ENCODE measurements at regions not wholly inside any gene's neighbourhood (a gene's known extent, or its start where the extent isn't known, plus 50 kb on each side); places are given as distances from the start of the nearest gene placed in this dataset.

DNA sequence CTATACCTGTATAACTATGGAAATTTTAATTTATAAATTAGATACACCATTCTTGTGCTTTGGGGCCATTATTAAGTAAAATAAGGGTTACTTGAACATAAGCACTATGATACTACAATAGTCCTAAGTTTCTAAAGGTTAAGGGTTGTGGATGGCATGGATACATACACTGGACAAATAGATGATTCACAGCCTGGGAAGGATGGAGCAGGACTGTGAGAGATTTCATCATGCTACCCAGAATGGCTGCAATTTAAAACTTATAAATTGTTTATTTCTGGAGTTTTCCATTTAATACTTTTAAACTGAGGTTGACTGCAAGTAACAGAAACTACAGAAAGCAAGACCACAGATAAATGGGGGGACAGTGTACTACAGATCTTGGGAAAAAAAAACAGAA, 295.8 kb upstream of the ZNF804A start:
- Histone ChIP-seq H3K79me2 (ENCODE audit: control insufficient read depth, insufficient read depth, low read length) (no peaks in the 10 kb centered on the region), H4K20me1 (replicated peaks; ENCODE audit: control insufficient read depth, extremely low read depth, insufficient read depth, low read length) (no peaks in the 10 kb centered on the region), H3K9ac (replicated peaks; ENCODE audit: extremely low read depth, insufficient read depth, low read length) (no peak overlapping the region), H3K9me3 (replicated peaks; ENCODE audit: control insufficient read depth, insufficient read depth, low read length) (no peaks in the 10 kb centered on the region), H3K27ac (ENCODE audit: insufficient read depth, low read depth, low read length) (no peak overlapping the region), H3K4me2 (ENCODE audit: insufficient read depth, low read length) (no peak overlapping the region), H2AFZ (ENCODE audit: low read depth, low read length) (no peak overlapping the region), H3K4me3 (replicated peaks in 1 of 3; ENCODE audit: insufficient read depth in 1 of 3, low read depth in 1 of 3, low read length in 3 of 3) (no peak overlapping the region), H3K4me1 (ENCODE audit: control insufficient read depth, extremely low read depth, insufficient read depth, low read length) (no peaks in the 10 kb centered on the region), H3K27me3 (ENCODE audit: control insufficient read depth in 2 of 2, insufficient read depth in 2 of 2, low read length in 2 of 2) (no peaks in the 10 kb centered on the region), H3K36me3 (ENCODE audit: control insufficient read depth in 2 of 2, extremely low read depth in 1 of 2, insufficient read depth in 2 of 2, low read length in 2 of 2) (no peaks in the 10 kb centered on the region), H3K9me1 (replicated peaks; ENCODE audit: control insufficient read depth, extremely low read depth, insufficient read depth, low read length) (no peaks in the 10 kb centered on the region)
- DNase-seq (ENCODE audit: low read depth, low spot score) = no peak
- BruUV-seq (replicated peaks) = no TSS peak
- dilution Hi-C loops (cut with MboI; ENCODE audit: extremely low pct_ligation_motif_present, low sequenced_read_pairs) = no loop called here
- POLR2A ChIA-PET = no interaction called here
- CTCF ChIA-PET = no interaction called here
- TF ChIP-seq, protein P1, sequence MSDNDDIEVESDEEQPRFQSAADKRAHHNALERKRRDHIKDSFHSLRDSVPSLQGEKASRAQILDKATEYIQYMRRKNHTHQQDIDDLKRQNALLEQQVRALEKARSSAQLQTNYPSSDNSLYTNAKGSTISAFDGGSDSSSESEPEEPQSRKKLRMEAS (IDR thresholded peaks at IDR 0.05; ENCODE audit: insufficient read depth, insufficient read length) = no peak
- FAIRE-seq = no peak
- intact Hi-C loops (cut with micrococcal nuclease) = no loop called here

DNA sequence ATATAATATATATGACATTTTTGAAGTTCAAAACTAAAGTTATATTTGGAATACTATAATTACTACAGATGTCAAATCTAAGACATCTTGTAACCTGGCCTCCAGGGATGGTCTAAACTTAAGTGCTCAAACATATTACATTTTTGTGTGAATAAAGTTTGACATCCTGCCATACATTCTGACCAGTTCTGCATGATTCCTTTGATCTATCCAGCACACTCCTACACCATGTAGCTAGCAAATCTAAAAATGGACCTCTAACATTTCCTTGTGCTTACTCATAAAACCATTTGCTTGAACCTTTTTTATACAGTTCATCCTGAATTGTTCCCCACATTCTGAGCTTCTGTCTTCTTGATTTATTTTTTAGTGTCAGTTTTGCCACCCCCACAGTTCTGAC, 294.3 kb upstream of the ZNF804A start:
- H3K36me3 ChIP-seq (ENCODE audit: control insufficient read depth in 2 of 2, extremely low read depth in 1 of 2, insufficient read depth in 2 of 2, low read length in 2 of 2) = no peaks in the 10 kb centered on the region
- DNase-seq (ENCODE audit: low read depth, low spot score) (no peak), FAIRE-seq (no peak)
- H3K4me2 ChIP-seq (ENCODE audit: insufficient read depth, low read length) = no peak overlapping the region
- H3K79me2 ChIP-seq (ENCODE audit: control insufficient read depth, insufficient read depth, low read length) = no peaks in the 10 kb centered on the region
- no peaks in the 10 kb centered on the region for H3K9me3 ChIP-seq (replicated peaks; ENCODE audit: control insufficient read depth, insufficient read depth, low read length)
- ChIA-PET POLR2A (no interaction called here), CTCF (interaction anchor here (0.7 kb wide), 1 partner anchor 29 kb away, joined by 3 read pairs; no protein-coding TSS in a partner anchor)
- no peak overlapping the region for H3K27ac ChIP-seq (ENCODE audit: insufficient read depth, low read depth, low read length)
- no peak overlapping the region for H2AFZ ChIP-seq (ENCODE audit: low read depth, low read length)
- H3K9ac ChIP-seq (replicated peaks; ENCODE audit: extremely low read depth, insufficient read depth, low read length) = no peak overlapping the region
- no peaks in the 10 kb centered on the region for H3K4me1 ChIP-seq (ENCODE audit: control insufficient read depth, extremely low read depth, insufficient read depth, low read length)
- H3K4me3 ChIP-seq (replicated peaks in 1 of 3; ENCODE audit: insufficient read depth in 1 of 3, low read depth in 1 of 3, low read length in 3 of 3) = no peak overlapping the region
- dilution Hi-C loops (cut with MboI; ENCODE audit: extremely low pct_ligation_motif_present, low sequenced_read_pairs) = no loop called here
- H4K20me1 ChIP-seq (replicated peaks; ENCODE audit: control insufficient read depth, extremely low read depth, insufficient read depth, low read length) = no peaks in the 10 kb centered on the region
- BruUV-seq (replicated peaks) = no TSS peak
- no peaks in the 10 kb centered on the region for H3K27me3 ChIP-seq (ENCODE audit: control insufficient read depth in 2 of 2, insufficient read depth in 2 of 2, low read length in 2 of 2)
- TF ChIP-seq FOS (IDR thresholded peaks at IDR 0.05; ENCODE audit: borderline replicate concordance, insufficient read depth, low read length) (no peak), MYC (IDR thresholded peaks at IDR 0.05; ENCODE audit: low read depth, low read length) (no peak), JUN (IDR thresholded peaks at IDR 0.05; ENCODE audit: borderline replicate concordance, insufficient read depth, insufficient read length, low read depth) (no peak), POLR2A (IDR thresholded peaks at IDR 0.05; ENCODE audit: low read depth, low read length) (no peak), POLR2AphosphoS5 (IDR thresholded peaks at IDR 0.05; ENCODE audit: insufficient read depth, low read depth, low read length) (no peak), GATA2 (IDR thresholded peaks at IDR 0.05; ENCODE audit: insufficient read depth, insufficient read length, low read depth, low read length) (no peak), EZH2 (IDR thresholded peaks at IDR 0.05; ENCODE audit: borderline replicate concordance, low read depth, low read length, severe bottlenecking) (no peak)
- TF ChIP-seq, protein P2, sequence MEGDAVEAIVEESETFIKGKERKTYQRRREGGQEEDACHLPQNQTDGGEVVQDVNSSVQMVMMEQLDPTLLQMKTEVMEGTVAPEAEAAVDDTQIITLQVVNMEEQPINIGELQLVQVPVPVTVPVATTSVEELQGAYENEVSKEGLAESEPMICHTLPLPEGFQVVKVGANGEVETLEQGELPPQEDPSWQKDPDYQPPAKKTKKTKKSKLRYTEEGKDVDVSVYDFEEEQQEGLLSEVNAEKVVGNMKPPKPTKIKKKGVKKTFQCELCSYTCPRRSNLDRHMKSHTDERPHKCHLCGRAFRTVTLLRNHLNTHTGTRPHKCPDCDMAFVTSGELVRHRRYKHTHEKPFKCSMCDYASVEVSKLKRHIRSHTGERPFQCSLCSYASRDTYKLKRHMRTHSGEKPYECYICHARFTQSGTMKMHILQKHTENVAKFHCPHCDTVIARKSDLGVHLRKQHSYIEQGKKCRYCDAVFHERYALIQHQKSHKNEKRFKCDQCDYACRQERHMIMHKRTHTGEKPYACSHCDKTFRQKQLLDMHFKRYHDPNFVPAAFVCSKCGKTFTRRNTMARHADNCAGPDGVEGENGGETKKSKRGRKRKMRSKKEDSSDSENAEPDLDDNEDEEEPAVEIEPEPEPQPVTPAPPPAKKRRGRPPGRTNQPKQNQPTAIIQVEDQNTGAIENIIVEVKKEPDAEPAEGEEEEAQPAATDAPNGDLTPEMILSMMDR (IDR thresholded peaks at IDR 0.05; ENCODE audit: extremely low read depth in 1 of 2, insufficient read depth in 1 of 2, low read depth in 1 of 2, low read length in 2 of 2) = no peak
- TF ChIP-seq, protein P1 (IDR thresholded peaks at IDR 0.05; ENCODE audit: insufficient read depth, insufficient read length) = no peak
- intact Hi-C loops (cut with micrococcal nuclease) = no loop called here
- no peaks in the 10 kb centered on the region for H3K9me1 ChIP-seq (replicated peaks; ENCODE audit: control insufficient read depth, extremely low read depth, insufficient read depth, low read length)

All from endothelial cell of umbilical vein (primary cell).